MCF 10A (cell line): ENCODE measurements at regions not wholly inside any gene's neighbourhood (a gene's known extent, or its start where the extent isn't known, plus 50 kb on each side); places are given as distances from the start of the nearest gene placed in this dataset.

Source experiments
- BruUV-seq: library from RNA; stranded (reverse); fragments of 400-500 nt; replicated peaks from 2 replicates; lab custom pipeline; 2021; lab: Mats Ljungman, UMichigan
- CTCF ChIA-PET: fragments of 300-600 bp; sonication (Branson Sonifier 250); formaldehyde crosslinking; extraction: SDS; loops from one replicate; lab custom pipeline; 2021; ENCODE audit warnings: antibody characterized with exemption, inconsistent platforms; lab: Yijun Ruan, JAX
- POLR2A ChIA-PET: fragments of 300-600, 350-650 bp; sonication (Branson Sonifier 250); formaldehyde crosslinking; extraction: SDS; loops from one replicate; lab custom pipeline; 2020; ENCODE audit warnings: antibody characterized with exemption, inconsistent platforms; lab: Yijun Ruan, JAX
- DNase-seq: peaks from one replicate; pipeline ENCODE4 v3.0.0-alpha.2; 2018; ENCODE audit not compliant: unreplicated experiment
- H3K27ac Mint-ChIP-seq: one replicate; pipeline ENCODE4 v1.8.0; 2022; ENCODE audit warnings: mild to moderate bottlenecking, low read depth, mixed read lengths; ENCODE audit not compliant: unreplicated experiment
- H3K27me3 Mint-ChIP-seq: one replicate; pipeline ENCODE4 v1.8.0; 2022; ENCODE audit warnings: mixed read lengths; ENCODE audit not compliant: insufficient read depth, unreplicated experiment
- H3K36me3 Mint-ChIP-seq: one replicate; pipeline ENCODE4 v1.8.0; 2022; ENCODE audit warnings: mild to moderate bottlenecking, moderate library complexity, mixed read lengths; ENCODE audit not compliant: insufficient read depth, unreplicated experiment
- H3K4me1 Mint-ChIP-seq: one replicate; pipeline ENCODE4 v1.8.0; 2022; ENCODE audit warnings: mixed read lengths; ENCODE audit not compliant: insufficient read depth, unreplicated experiment
- H3K4me3 Mint-ChIP-seq: one replicate; pipeline ENCODE4 v1.8.0; 2022; ENCODE audit warnings: mild to moderate bottlenecking, moderate library complexity, mixed read lengths; ENCODE audit not compliant: unreplicated experiment
- H3K9me3 Mint-ChIP-seq: one replicate; pipeline ENCODE4 v1.8.0; 2022; ENCODE audit warnings: mixed read lengths; ENCODE audit not compliant: unreplicated experiment
- intact Hi-C: fragments of 100-400 bp; cut with micrococcal nuclease; formaldehyde crosslinking; loops from 2 replicates; pipeline ENCODE4 v1.14.1; 2022
- TF ChIP-seq, protein P1 (sequence below): fragments of 200-600 bp; IDR thresholded peaks from one replicate; pipeline ENCODE4 v1.8.0; 2022; ENCODE audit warnings: antibody characterized with exemption, mild to moderate bottlenecking; ENCODE audit not compliant: unreplicated experiment

DNA sequence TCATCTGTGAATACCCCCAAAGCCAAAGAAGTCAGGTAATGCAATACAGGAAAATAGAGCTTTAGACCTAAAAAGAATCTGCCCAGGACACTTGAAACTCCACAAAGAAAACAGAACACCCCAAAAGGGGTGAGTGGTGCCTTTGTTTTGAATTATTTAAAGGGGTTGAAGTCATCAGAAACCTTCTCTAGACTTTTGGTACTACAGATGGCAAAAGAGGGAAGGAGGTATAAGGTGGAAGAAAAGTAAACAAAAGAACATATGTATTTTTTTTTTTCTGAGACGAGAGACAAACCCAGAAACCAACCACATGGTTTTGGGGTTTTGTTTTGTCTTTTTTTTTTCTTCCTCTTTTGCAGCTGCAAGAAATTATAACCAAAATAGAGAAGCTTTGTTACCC lies 1477.8 kb downstream of the C4orf33 start:
- no peak overlapping the region for H3K27ac Mint-ChIP-seq
- no TSS peak for BruUV-seq
- no peaks in the 10 kb centered on the region for H3K36me3 Mint-ChIP-seq
- intact Hi-C loops = no loop called here
- CTCF ChIA-PET = interaction anchor here (0.7 to 1.2 kb wide), 2 partner anchors 26 to 1226 kb away, joined by 3 to 4 read pairs; no protein-coding TSS in a partner anchor
- H3K4me3 Mint-ChIP-seq = no peak overlapping the region
- H3K4me1 Mint-ChIP-seq = no peaks in the 10 kb centered on the region
- H3K27me3 Mint-ChIP-seq = no peaks in the 10 kb centered on the region
- no peaks in the 10 kb centered on the region for H3K9me3 Mint-ChIP-seq
- DNase-seq = no peak
- POLR2A ChIA-PET = no interaction called here
- TF ChIP-seq, protein P1, sequence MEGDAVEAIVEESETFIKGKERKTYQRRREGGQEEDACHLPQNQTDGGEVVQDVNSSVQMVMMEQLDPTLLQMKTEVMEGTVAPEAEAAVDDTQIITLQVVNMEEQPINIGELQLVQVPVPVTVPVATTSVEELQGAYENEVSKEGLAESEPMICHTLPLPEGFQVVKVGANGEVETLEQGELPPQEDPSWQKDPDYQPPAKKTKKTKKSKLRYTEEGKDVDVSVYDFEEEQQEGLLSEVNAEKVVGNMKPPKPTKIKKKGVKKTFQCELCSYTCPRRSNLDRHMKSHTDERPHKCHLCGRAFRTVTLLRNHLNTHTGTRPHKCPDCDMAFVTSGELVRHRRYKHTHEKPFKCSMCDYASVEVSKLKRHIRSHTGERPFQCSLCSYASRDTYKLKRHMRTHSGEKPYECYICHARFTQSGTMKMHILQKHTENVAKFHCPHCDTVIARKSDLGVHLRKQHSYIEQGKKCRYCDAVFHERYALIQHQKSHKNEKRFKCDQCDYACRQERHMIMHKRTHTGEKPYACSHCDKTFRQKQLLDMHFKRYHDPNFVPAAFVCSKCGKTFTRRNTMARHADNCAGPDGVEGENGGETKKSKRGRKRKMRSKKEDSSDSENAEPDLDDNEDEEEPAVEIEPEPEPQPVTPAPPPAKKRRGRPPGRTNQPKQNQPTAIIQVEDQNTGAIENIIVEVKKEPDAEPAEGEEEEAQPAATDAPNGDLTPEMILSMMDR = no peak

- Mint-ChIP-seq H3K4me1 (no peaks in the 10 kb centered on the region), H3K9me3 (no peaks in the 10 kb centered on the region), H3K27me3 (no peaks in the 10 kb centered on the region), H3K27ac (no peak overlapping the region), H3K4me3 (no peak overlapping the region), H3K36me3 (no peaks in the 10 kb centered on the region)
- TF ChIP-seq, protein P1 = no peak
- CTCF ChIA-PET = interaction anchor here (0.7 to 1.2 kb wide), 2 partner anchors 25 to 1227 kb away, joined by 3 to 4 read pairs; no protein-coding TSS in a partner anchor
- no TSS peak for BruUV-seq
- DNase-seq = no peak
- POLR2A ChIA-PET = no interaction called here
- intact Hi-C loops = no loop called here
Observed at GRCh38 chr4:130574215-130574614, 1478.3 kb downstream of the C4orf33 start.

- Mint-ChIP-seq H3K36me3 (no peaks in the 10 kb centered on the region), H3K4me3 (no peak overlapping the region), H3K9me3 (no peaks in the 10 kb centered on the region), H3K4me1 (no peaks in the 10 kb centered on the region), H3K27me3 (no peaks in the 10 kb centered on the region), H3K27ac (no peak overlapping the region)
- TF ChIP-seq, protein P1 = no peak
- intact Hi-C loops = no loop called here
- POLR2A ChIA-PET = no interaction called here
- BruUV-seq = no TSS peak
- no peak for DNase-seq
- CTCF ChIA-PET = interaction anchor here (0.6 kb wide), 1 partner anchor 15 kb away, joined by 4 read pairs; no protein-coding TSS in a partner anchor
Observed at GRCh38 chr4:130576218-130576617, 1480.3 kb downstream of the C4orf33 start.

- BruUV-seq = no TSS peak
- CTCF ChIA-PET = interaction anchor here (0.7 kb wide), 1 partner anchor 22 kb away, joined by 4 read pairs; no protein-coding TSS in a partner anchor
Observed at GRCh38 chr4:130591091-130591490, 1495.1 kb downstream of the C4orf33 start.

More at GRCh38 chr4:130591091-130591490, 1495.1 kb downstream of the C4orf33 start:
- no peaks in the 10 kb centered on the region for H3K4me1 Mint-ChIP-seq
- TF ChIP-seq, protein P1 = no peak
- H3K27ac Mint-ChIP-seq = no peak overlapping the region
- DNase-seq = no peak
- H3K4me3 Mint-ChIP-seq = no peak overlapping the region
- H3K27me3 Mint-ChIP-seq = no peaks in the 10 kb centered on the region
- peaks cover 5% of the 10 kb centered on the region for H3K9me3 Mint-ChIP-seq
- POLR2A ChIA-PET = no interaction called here
- no peaks in the 10 kb centered on the region for H3K36me3 Mint-ChIP-seq
- intact Hi-C loops = no loop called here
